H1 (cell line): ENCODE measurements at regions not wholly inside any gene's neighbourhood (a gene's known extent, or its start where the extent isn't known, plus 50 kb on each side); places are given as distances from the start of the nearest gene placed in this dataset.

Experiments
- ATF2 ChIP-seq: IDR thresholded peaks from 2 replicates; pipeline ENCODE4 v1.6.1; 2012; ENCODE audit warnings: low read length, inconsistent platforms
- POLR2AphosphoS5 ChIP-seq: IDR thresholded peaks from 2 replicates; pipeline ENCODE4 v1.6.1; 2011; ENCODE audit warnings: low read depth, low read length
- RXRA ChIP-seq: IDR thresholded peaks from 2 replicates; pipeline ENCODE4 v1.6.1; 2011; ENCODE audit warnings: low read depth, mild to moderate bottlenecking, low read length, moderate library complexity; ENCODE audit not compliant: insufficient read depth

- TF ChIP-seq ATF2, result no peak
- TF ChIP-seq RXRA, result no peak
- TF ChIP-seq POLR2AphosphoS5, result no peak
- TF ChIP-seq, all 59 proteins: peak for 0
Observed at GRCh38 chr4:3860061-3860912, 94.1 kb downstream of the ADRA2C start (continued).
